AG10803 (cell line): ENCODE measurements at regions not wholly inside any gene's neighbourhood (a gene's known extent, or its start where the extent isn't known, plus 50 kb on each side); places are given as distances from the start of the nearest gene placed in this dataset.

Experiments
- DNase-seq: peaks from one replicate; pipeline ENCODE4 v3.0.0; 2010; ENCODE audit warnings: low read depth
- H3K4me3 ChIP-seq: 2 replicates; pipeline ENCODE4 v1.5.1; 2011; ENCODE audit warnings: mild to moderate bottlenecking, low read length, control low read depth
- CTCF ChIP-seq: conservative IDR thresholded peaks from 2 replicates; pipeline ENCODE4 v1.5.1; 2011; ENCODE audit warnings: mild to moderate bottlenecking, low read length, control low read depth, inconsistent platforms

GRCh38 chr1:68319907-68320306 is 87.6 kb upstream of the WLS start:
- no peak for DNase-seq
- no peak for TF ChIP-seq CTCF
- no peak overlapping the region for H3K4me3 ChIP-seq

GRCh38 chr1:68317543-68317942 is 85.2 kb upstream of the WLS start:
- no peak for DNase-seq
- TF ChIP-seq CTCF, result no peak
- no peak overlapping the region for H3K4me3 ChIP-seq

- TF ChIP-seq CTCF, result no peak
- DNase-seq, result no peak
- no peak overlapping the region for H3K4me3 ChIP-seq
Observed at GRCh38 chr1:68314151-68314780, 81.9 kb upstream of the WLS start.

GRCh38 chr1:68313735-68314134 is 81.4 kb upstream of the WLS start:
- DNase-seq, result no peak
- no peak overlapping the region for H3K4me3 ChIP-seq
- no peak for TF ChIP-seq CTCF

- no peak for DNase-seq
- H3K4me3 ChIP-seq, result no peak overlapping the region
- TF ChIP-seq CTCF, result no peak
Observed at GRCh38 chr1:68308034-68308433, 75.7 kb upstream of the WLS start.

- TF ChIP-seq CTCF, result no peak
Observed at GRCh38 chr1:68307378-68307787, 75.1 kb upstream of the WLS start.

GRCh38 chr1:68301471-68302001 is 69.2 kb upstream of the WLS start:
- no peak for DNase-seq
- TF ChIP-seq CTCF, result no peak
- H3K4me3 ChIP-seq, result no peak overlapping the region

More at GRCh38 chr1:68307378-68307787, 75.1 kb upstream of the WLS start:
- H3K4me3 ChIP-seq, result no peak overlapping the region
- DNase-seq, result no peak
